SK-N-SH treated with all-trans-retinoic acid at 6 μM for 48 hours (cell line): ENCODE measurements at regions not wholly inside any gene's neighbourhood (a gene's known extent, or its start where the extent isn't known, plus 50 kb on each side); places are given as distances from the start of the nearest gene placed in this dataset.

Experiments
- ESRRG ChIP-seq: fragments of 250-450 bp; sonication (Bioruptor Pico); IDR thresholded peaks from 2 replicates; pipeline ENCODE4 v1.6.1; 2021; ENCODE audit warnings: mild to moderate bottlenecking
- PPARA ChIP-seq: fragments of 250-450 bp; sonication (Bioruptor Pico); IDR thresholded peaks from 2 replicates; pipeline ENCODE4 v1.5.0; 2020; ENCODE audit warnings: mild to moderate bottlenecking, borderline replicate concordance
- RARB ChIP-seq: fragments of 250-450 bp; sonication (Bioruptor Pico); IDR thresholded peaks from 2 replicates; pipeline ENCODE4 v1.8.0; 2021; ENCODE audit warnings: mild to moderate bottlenecking, moderate library complexity
- SNAI2 ChIP-seq: fragments of 250-450 bp; sonication (Bioruptor Pico); IDR thresholded peaks from 2 replicates; pipeline ENCODE4 v1.5.0; 2020; ENCODE audit warnings: mild to moderate bottlenecking, moderate library complexity
- TCF4 ChIP-seq: fragments of 250-450 bp; sonication (Bioruptor Pico); IDR thresholded peaks from 2 replicates; pipeline ENCODE4 v1.8.0; 2021; ENCODE audit warnings: mild to moderate bottlenecking, moderate library complexity, borderline replicate concordance
- ZFP30 ChIP-seq: fragments of 450-650 bp; formaldehyde crosslinking; IDR thresholded peaks from 2 replicates; pipeline ENCODE4 v1.5.0; 2022; ENCODE audit warnings: mild to moderate bottlenecking, moderate library complexity
- ZNF70 ChIP-seq: fragments of 450-650 bp; formaldehyde crosslinking; IDR thresholded peaks from 2 replicates; pipeline ENCODE4 v1.5.0; 2020; ENCODE audit warnings: mild to moderate bottlenecking, moderate library complexity
- TF ChIP-seq, protein P1 (sequence below): fragments of 250-450 bp; sonication (Bioruptor Pico); IDR thresholded peaks from 2 replicates; pipeline ENCODE4 v1.5.1; 2020; ENCODE audit warnings: low read depth, mild to moderate bottlenecking, moderate library complexity
- TF ChIP-seq, protein P2 (sequence below): fragments of 250-450 bp; sonication (Bioruptor Pico); IDR thresholded peaks from 2 replicates; pipeline ENCODE4 v1.8.0; 2020; ENCODE audit warnings: mild to moderate bottlenecking, moderate library complexity, borderline replicate concordance
- TF ChIP-seq, protein P3 (sequence below): fragments of 250-450 bp; sonication (Bioruptor Pico); IDR thresholded peaks from 2 replicates; pipeline ENCODE4 v1.5.0; 2020; ENCODE audit warnings: mild to moderate bottlenecking, moderate library complexity

DNA sequence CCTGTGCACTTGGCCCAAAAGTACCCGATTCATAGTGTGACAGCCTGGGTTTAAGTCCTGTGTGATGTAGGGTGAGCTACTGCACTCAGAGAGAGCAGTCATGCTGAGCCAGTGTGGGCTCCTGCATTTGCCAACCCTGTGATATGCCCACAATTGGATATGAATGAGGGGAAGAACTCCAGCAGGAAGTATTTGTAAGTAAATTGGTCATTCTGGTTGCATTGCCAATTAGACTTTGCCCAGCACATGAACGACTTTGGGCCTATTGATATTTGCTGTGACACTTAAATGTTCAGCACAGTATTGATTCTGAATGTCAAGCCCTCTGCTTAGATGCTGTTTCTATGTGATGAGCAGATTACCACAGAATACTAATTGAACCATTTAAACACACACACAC is 570.9 kb downstream of the PIK3C3 start:
- TF ChIP-seq, protein P1, sequence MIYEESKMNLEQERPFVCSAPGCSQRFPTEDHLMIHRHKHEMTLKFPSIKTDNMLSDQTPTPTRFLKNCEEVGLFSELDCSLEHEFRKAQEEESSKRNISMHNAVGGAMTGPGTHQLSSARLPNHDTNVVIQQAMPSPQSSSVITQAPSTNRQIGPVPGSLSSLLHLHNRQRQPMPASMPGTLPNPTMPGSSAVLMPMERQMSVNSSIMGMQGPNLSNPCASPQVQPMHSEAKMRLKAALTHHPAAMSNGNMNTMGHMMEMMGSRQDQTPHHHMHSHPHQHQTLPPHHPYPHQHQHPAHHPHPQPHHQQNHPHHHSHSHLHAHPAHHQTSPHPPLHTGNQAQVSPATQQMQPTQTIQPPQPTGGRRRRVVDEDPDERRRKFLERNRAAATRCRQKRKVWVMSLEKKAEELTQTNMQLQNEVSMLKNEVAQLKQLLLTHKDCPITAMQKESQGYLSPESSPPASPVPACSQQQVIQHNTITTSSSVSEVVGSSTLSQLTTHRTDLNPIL (CRISPR knock-in tag): no peak
- no peak for TF ChIP-seq TCF4 (CRISPR knock-in tag)
- TF ChIP-seq, protein P2, sequence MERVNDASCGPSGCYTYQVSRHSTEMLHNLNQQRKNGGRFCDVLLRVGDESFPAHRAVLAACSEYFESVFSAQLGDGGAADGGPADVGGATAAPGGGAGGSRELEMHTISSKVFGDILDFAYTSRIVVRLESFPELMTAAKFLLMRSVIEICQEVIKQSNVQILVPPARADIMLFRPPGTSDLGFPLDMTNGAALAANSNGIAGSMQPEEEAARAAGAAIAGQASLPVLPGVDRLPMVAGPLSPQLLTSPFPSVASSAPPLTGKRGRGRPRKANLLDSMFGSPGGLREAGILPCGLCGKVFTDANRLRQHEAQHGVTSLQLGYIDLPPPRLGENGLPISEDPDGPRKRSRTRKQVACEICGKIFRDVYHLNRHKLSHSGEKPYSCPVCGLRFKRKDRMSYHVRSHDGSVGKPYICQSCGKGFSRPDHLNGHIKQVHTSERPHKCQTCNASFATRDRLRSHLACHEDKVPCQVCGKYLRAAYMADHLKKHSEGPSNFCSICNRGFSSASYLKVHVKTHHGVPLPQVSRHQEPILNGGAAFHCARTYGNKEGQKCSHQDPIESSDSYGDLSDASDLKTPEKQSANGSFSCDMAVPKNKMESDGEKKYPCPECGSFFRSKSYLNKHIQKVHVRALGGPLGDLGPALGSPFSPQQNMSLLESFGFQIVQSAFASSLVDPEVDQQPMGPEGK: no peak
- TF ChIP-seq ZFP30: no peak
- TF ChIP-seq RARB (CRISPR knock-in tag): no peak
- no peak for TF ChIP-seq SNAI2 (CRISPR knock-in tag)
- no peak for TF ChIP-seq ESRRG
- TF ChIP-seq ZNF70 (CRISPR knock-in tag): no peak
- TF ChIP-seq, protein P3, sequence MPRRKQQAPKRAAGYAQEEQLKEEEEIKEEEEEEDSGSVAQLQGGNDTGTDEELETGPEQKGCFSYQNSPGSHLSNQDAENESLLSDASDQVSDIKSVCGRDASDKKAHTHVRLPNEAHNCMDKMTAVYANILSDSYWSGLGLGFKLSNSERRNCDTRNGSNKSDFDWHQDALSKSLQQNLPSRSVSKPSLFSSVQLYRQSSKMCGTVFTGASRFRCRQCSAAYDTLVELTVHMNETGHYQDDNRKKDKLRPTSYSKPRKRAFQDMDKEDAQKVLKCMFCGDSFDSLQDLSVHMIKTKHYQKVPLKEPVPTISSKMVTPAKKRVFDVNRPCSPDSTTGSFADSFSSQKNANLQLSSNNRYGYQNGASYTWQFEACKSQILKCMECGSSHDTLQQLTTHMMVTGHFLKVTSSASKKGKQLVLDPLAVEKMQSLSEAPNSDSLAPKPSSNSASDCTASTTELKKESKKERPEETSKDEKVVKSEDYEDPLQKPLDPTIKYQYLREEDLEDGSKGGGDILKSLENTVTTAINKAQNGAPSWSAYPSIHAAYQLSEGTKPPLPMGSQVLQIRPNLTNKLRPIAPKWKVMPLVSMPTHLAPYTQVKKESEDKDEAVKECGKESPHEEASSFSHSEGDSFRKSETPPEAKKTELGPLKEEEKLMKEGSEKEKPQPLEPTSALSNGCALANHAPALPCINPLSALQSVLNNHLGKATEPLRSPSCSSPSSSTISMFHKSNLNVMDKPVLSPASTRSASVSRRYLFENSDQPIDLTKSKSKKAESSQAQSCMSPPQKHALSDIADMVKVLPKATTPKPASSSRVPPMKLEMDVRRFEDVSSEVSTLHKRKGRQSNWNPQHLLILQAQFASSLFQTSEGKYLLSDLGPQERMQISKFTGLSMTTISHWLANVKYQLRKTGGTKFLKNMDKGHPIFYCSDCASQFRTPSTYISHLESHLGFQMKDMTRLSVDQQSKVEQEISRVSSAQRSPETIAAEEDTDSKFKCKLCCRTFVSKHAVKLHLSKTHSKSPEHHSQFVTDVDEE (CRISPR knock-in tag): no peak
- no peak for TF ChIP-seq PPARA (CRISPR knock-in tag)
